ENCODE measurements at regions not wholly inside any gene's neighbourhood (a gene's known extent, or its start where the extent isn't known, plus 50 kb on each side); places are given as distances from the start of the nearest gene placed in this dataset.

DNA sequence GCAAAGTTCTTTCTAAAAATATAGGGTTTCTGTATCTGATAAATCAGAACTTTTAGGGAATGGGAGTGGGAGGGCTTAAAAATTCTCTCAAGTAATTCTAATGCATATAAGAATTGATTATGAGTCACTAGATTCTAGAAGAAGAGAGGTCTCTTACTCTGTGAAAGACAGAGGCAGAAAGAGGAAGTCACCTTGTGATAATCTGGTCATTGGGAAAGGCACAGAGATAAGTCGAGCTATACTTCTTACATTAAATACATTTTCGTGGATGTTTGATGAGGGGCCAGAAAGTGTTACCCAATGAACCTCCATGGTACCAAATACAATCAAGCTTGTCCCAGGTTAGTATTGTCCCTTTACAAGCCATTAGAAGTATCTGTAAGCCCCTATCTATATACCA lies 134.4 kb downstream of the MAD2L1 start:
- Histone ChIP-seq H3K36me3 (no peaks in the 10 kb centered on the region), H3K4me1 (ENCODE audit: low read depth) (no peaks in the 10 kb centered on the region), H3K27me3 (no peaks in the 10 kb centered on the region), H3K4me3 (no peak overlapping the region), H3K27ac (no peak overlapping the region), H3K9me3 (ENCODE audit: low read depth) (no peaks in the 10 kb centered on the region)
- TF ChIP-seq, protein P1, sequence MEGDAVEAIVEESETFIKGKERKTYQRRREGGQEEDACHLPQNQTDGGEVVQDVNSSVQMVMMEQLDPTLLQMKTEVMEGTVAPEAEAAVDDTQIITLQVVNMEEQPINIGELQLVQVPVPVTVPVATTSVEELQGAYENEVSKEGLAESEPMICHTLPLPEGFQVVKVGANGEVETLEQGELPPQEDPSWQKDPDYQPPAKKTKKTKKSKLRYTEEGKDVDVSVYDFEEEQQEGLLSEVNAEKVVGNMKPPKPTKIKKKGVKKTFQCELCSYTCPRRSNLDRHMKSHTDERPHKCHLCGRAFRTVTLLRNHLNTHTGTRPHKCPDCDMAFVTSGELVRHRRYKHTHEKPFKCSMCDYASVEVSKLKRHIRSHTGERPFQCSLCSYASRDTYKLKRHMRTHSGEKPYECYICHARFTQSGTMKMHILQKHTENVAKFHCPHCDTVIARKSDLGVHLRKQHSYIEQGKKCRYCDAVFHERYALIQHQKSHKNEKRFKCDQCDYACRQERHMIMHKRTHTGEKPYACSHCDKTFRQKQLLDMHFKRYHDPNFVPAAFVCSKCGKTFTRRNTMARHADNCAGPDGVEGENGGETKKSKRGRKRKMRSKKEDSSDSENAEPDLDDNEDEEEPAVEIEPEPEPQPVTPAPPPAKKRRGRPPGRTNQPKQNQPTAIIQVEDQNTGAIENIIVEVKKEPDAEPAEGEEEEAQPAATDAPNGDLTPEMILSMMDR (IDR thresholded peaks at IDR 0.05; ENCODE audit: low read depth, low read length), result no peak
- no peak for DNase-seq (ENCODE audit: low read depth in 1 of 2, low spot score in 1 of 2)

DNA sequence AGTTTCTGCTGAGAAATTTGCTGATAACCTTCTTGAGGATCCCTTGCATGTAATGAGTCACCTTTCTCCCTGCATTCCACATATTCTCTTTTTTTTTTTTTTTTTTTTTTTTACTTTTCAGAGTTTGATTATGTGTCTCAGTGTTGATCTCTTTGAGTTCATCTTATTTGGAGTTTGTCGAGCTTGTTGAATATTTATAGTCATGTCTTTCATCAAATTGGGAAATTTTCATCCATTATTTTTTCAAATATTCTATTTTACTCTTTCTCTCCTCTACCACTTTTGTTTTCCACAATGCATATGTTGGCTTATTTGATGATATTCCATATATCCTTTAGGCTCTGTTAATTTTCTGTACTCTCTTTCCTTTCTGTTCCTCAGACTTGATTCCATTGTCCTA lies 136.1 kb downstream of the MAD2L1 start:
- Histone ChIP-seq H3K27ac (no peak overlapping the region), H3K9me3 (ENCODE audit: low read depth) (no peaks in the 10 kb centered on the region), H3K36me3 (no peaks in the 10 kb centered on the region), H3K27me3 (no peaks in the 10 kb centered on the region), H3K4me3 (no peak overlapping the region), H3K4me1 (ENCODE audit: low read depth) (no peaks in the 10 kb centered on the region)
- TF ChIP-seq, protein P1 (IDR thresholded peaks at IDR 0.05; ENCODE audit: low read depth, low read length), result no peak
- no peak for DNase-seq (ENCODE audit: low read depth in 1 of 2, low spot score in 1 of 2)

DNA sequence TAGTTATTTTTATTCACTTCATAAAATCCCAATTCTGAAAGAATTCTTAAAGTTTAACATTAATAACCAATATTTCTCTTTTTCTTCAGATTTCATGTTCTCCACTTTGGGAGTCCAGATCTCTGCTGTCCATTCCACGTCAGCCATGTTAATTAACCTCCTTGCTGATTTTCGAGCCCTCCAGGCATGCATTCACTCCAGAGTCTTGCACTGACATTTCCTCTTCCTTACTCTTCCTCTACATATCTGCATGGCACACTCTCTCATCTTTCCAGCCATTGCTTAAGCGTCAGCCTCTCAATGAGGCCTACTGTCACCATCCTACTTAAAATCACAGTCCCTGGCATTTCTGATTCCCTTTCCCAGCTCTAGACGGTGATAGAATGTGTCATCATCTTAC lies 144.8 kb downstream of the MAD2L1 start:
- no peaks in the 10 kb centered on the region for H3K9me3 ChIP-seq (ENCODE audit: low read depth)
- no peaks in the 10 kb centered on the region for H3K36me3 ChIP-seq
- DNase-seq (ENCODE audit: low read depth in 1 of 2, low spot score in 1 of 2), result no peak
- H3K27ac ChIP-seq, result no peak overlapping the region
- H3K4me1 ChIP-seq (ENCODE audit: low read depth), result no peaks in the 10 kb centered on the region
- no peaks in the 10 kb centered on the region for H3K27me3 ChIP-seq
- TF ChIP-seq, protein P1 (IDR thresholded peaks at IDR 0.05; ENCODE audit: low read depth, low read length), result no peak
- H3K4me3 ChIP-seq, result no peak overlapping the region

DNA sequence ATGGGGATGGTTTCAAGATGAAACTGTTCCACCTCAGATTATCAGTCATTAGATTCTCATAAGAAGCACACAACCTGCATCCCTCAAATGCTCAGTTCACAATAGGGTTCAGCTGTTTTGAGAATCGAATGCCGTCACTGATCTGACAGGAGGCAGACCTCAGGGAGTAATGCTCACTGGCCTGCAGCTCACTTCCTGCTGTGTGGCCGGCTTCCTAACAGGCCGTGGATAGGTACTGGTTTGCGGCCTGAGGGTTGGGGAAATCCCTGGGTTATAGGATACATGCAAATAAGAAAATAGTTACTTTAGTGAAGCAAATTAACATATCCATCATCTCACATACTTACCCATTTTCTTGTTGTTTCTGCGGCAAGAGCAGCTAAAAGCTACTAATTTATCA lies 160.4 kb downstream of the MAD2L1 start:
- DNase-seq (ENCODE audit: low read depth in 1 of 2, low spot score in 1 of 2), result no peak
- H3K27ac ChIP-seq, result no peak overlapping the region
- no peaks in the 10 kb centered on the region for H3K36me3 ChIP-seq
- no peak overlapping the region for H3K4me3 ChIP-seq
- no peaks in the 10 kb centered on the region for H3K4me1 ChIP-seq (ENCODE audit: low read depth)
- TF ChIP-seq, protein P1 (IDR thresholded peaks at IDR 0.05; ENCODE audit: low read depth, low read length), result no peak
- no peaks in the 10 kb centered on the region for H3K27me3 ChIP-seq
- H3K9me3 ChIP-seq (ENCODE audit: low read depth), result no peaks in the 10 kb centered on the region

DNA sequence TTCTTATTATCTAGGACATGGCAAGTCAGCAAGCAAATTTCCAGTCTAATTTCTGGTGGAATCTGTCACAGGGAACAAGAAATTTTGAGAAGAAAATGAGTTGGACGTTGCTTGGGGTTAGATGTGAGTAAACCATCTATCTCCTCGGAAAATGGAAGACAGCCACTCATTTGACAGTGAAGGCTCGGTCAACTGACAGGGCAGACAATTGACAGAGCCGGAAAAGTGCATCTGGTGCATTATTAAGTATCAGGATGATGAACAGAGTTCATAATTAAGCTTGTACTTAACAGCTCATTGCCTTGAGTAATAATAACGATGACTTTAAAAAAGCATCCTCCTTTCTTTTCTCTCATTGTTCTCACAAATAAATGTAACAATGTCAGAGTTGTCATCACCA lies 168.4 kb downstream of the MAD2L1 start:
- no peaks in the 10 kb centered on the region for H3K9me3 ChIP-seq (ENCODE audit: low read depth)
- DNase-seq (ENCODE audit: low read depth in 1 of 2, low spot score in 1 of 2), result no peak
- no peaks in the 10 kb centered on the region for H3K36me3 ChIP-seq
- no peaks in the 10 kb centered on the region for H3K27me3 ChIP-seq
- no peak overlapping the region for H3K27ac ChIP-seq
- H3K4me3 ChIP-seq, result no peak overlapping the region
- H3K4me1 ChIP-seq (ENCODE audit: low read depth), result no peaks in the 10 kb centered on the region
- TF ChIP-seq, protein P1 (IDR thresholded peaks at IDR 0.05; ENCODE audit: low read depth, low read length), result no peak

DNA sequence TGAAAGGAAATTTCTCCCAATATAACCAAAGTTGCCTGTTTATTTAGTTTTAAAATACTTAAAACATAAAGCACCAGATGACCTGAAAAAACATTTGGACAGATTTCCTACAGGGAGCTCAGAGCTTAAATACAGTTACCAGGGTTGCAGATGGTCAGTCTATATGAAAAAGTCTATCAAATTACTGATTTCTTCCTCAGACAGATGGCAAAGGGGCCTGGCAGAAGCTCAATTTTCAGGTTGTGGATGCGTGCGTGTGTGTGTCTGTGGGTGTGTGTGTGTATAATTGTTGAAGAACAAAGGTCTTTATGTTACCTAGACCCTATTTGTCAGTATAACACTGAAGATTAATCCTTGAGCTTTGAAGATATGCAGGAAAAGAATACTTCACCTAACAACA lies 169.4 kb downstream of the MAD2L1 start:
- no peaks in the 10 kb centered on the region for H3K36me3 ChIP-seq
- DNase-seq (ENCODE audit: low read depth in 1 of 2, low spot score in 1 of 2), result no peak
- TF ChIP-seq, protein P1 (IDR thresholded peaks at IDR 0.05; ENCODE audit: low read depth, low read length), result no peak
- no peak overlapping the region for H3K27ac ChIP-seq
- no peaks in the 10 kb centered on the region for H3K9me3 ChIP-seq (ENCODE audit: low read depth)
- H3K4me3 ChIP-seq, result no peak overlapping the region
- H3K4me1 ChIP-seq (ENCODE audit: low read depth), result no peaks in the 10 kb centered on the region
- H3K27me3 ChIP-seq, result no peaks in the 10 kb centered on the region

All from cardiac muscle cell (in vitro differentiated cells and primary cell).